GM12878 (cell line): ENCODE measurements at regions not wholly inside any gene's neighbourhood (a gene's known extent, or its start where the extent isn't known, plus 50 kb on each side); places are given as distances from the start of the nearest gene placed in this dataset.

Source experiments
- ATAC-seq: fragments of 200-7000 bp; cut with Tn5 transposase; 3 replicates; pipeline ENCODE4 v1.9.1; 2020; ENCODE audit warnings: mild to moderate bottlenecking, moderate library complexity
- BruUV-seq: library from RNA; stranded (reverse); fragments of 400-500 nt; replicated peaks from 2 replicates; lab custom pipeline; 2021; lab: Mats Ljungman, UMichigan
- CTCF ChIA-PET: fragments of 300-600 bp; sonication (Branson Sonifier 250); formaldehyde crosslinking; extraction: SDS; loops from one replicate; lab custom pipeline; 2021; ENCODE audit warnings: inconsistent platforms; lab: Yijun Ruan, JAX
- POLR2A ChIA-PET: fragments of 350-600 bp; formaldehyde crosslinking; extraction: SDS; loops from one replicate; lab custom pipeline; 2021; ENCODE audit warnings: inconsistent platforms; lab: Charles Lee
- RAD21 ChIA-PET: fragments of 300-600 bp; sonication (Branson Sonifier 250); formaldehyde crosslinking; loops from one replicate; lab custom pipeline; 2023; ENCODE audit warnings: antibody characterized with exemption; ENCODE audit not compliant: unreplicated experiment; lab: Charles Lee
- SMC1A ChIA-PET: fragments of 300-600 bp; sonication (Branson Sonifier 250); formaldehyde crosslinking; loops from one replicate; lab custom pipeline; 2023; ENCODE audit not compliant: unreplicated experiment, uncharacterized antibody; lab: Charles Lee
- DNase-seq: peaks from one replicate; pipeline ENCODE4 v3.0.0-alpha.2; 2011; ENCODE audit warnings: low read depth, low spot score
- FAIRE-seq: peaks from 3 replicates; lab custom pipeline; 2011; peaks lifted over from hg19 to GRCh38; lab: Jason Lieb, UNC
- H2AFZ ChIP-seq: 2 replicates; pipeline ENCODE4 v1.6.0; 2011; ENCODE audit warnings: low read depth, low read length, control low read depth; ENCODE audit not compliant: control insufficient read depth
- H3K27ac ChIP-seq: 2 replicates; pipeline ENCODE4 v1.5.1; 2011; ENCODE audit warnings: control low read depth; ENCODE audit not compliant: control insufficient read depth, insufficient read depth
- H3K27me3 ChIP-seq, 2 experiments: replicated peaks in 1 of 2; 2 replicates each; pipeline versions ENCODE4 v1.6.0 to v1.6.1; 2011; ENCODE audit warnings: low read length in 1 of 2; ENCODE audit not compliant: control insufficient read depth in 2 of 2, insufficient read depth in 2 of 2
- H3K36me3 ChIP-seq, 2 experiments: 2 replicates each; pipeline ENCODE4 v1.5.1; 2011; ENCODE audit warnings: low read length in 1 of 2; ENCODE audit not compliant: control insufficient read depth in 2 of 2, insufficient read depth in 2 of 2
- H3K4me1 ChIP-seq: 2 replicates; pipeline ENCODE4 v1.6.1; 2011; ENCODE audit warnings: mild to moderate bottlenecking, low read length, moderate library complexity, mixed read lengths; ENCODE audit not compliant: control insufficient read depth, insufficient read depth
- H3K4me2 ChIP-seq: 2 replicates; pipeline ENCODE4 v1.6.0; 2011; ENCODE audit warnings: control low read depth; ENCODE audit not compliant: control insufficient read depth, insufficient read depth
- H3K4me3 ChIP-seq: fragments of 200-600 bp; sonication (generic); 2 replicates; pipeline ENCODE4 v1.5.1; 2016
- H3K79me2 ChIP-seq: 2 replicates; pipeline ENCODE4 v1.6.0; 2011; ENCODE audit warnings: low read length; ENCODE audit not compliant: control insufficient read depth, insufficient read depth
- H3K9ac ChIP-seq: 2 replicates; pipeline ENCODE4 v1.8.0; 2011; ENCODE audit warnings: low read length, control low read depth, mixed read lengths; ENCODE audit not compliant: control insufficient read depth, insufficient read depth
- H3K9me3 ChIP-seq: replicated peaks from 3 replicates; pipeline ENCODE4 v1.5.1; 2011; ENCODE audit warnings: mild to moderate bottlenecking, low read length; ENCODE audit not compliant: control insufficient read depth, insufficient read depth
- H4K20me1 ChIP-seq: 2 replicates; pipeline ENCODE4 v1.6.0; 2011; ENCODE audit not compliant: control insufficient read depth, insufficient read depth
- BCLAF1 ChIP-seq: fragments of 450-650 bp; IDR thresholded peaks from 2 replicates; pipeline ENCODE4 v1.6.1; 2017; ENCODE audit warnings: antibody characterized with exemption, mild to moderate bottlenecking, moderate library complexity
- CBFB ChIP-seq: IDR thresholded peaks from 2 replicates; pipeline ENCODE4 v1.6.1; 2016; ENCODE audit warnings: antibody characterized with exemption, low read depth
- ELK1 ChIP-seq: IDR thresholded peaks from 2 replicates; pipeline ENCODE4 v1.6.1; 2012; ENCODE audit warnings: low read depth, low read length, improper control_type of control experiment
- FOS ChIP-seq: IDR thresholded peaks from 3 replicates; pipeline ENCODE4 v1.6.1; 2011; ENCODE audit warnings: borderline replicate concordance; ENCODE audit not compliant: insufficient read length; ENCODE audit errors: extremely low read depth
- JUNB ChIP-seq: IDR thresholded peaks from 2 replicates; pipeline ENCODE4 v1.6.1; 2016; ENCODE audit warnings: antibody characterized with exemption, mild to moderate bottlenecking
- NR2C2 ChIP-seq: IDR thresholded peaks from 2 replicates; pipeline ENCODE4 v1.6.1; 2011; ENCODE audit warnings: borderline replicate concordance, low read depth; ENCODE audit not compliant: control insufficient read depth, insufficient read length
- NRF1 ChIP-seq: conservative IDR thresholded peaks from 2 replicates; pipeline ENCODE4 v1.6.1; 2011; ENCODE audit warnings: mild to moderate bottlenecking, low read depth, low read length, improper control_type of control experiment
- RAD21 ChIP-seq: IDR thresholded peaks from 2 replicates; pipeline ENCODE4 v1.6.1; 2011; ENCODE audit warnings: mild to moderate bottlenecking, low read depth, low read length, moderate library complexity; ENCODE audit not compliant: insufficient read depth
- SUPT20H ChIP-seq: IDR thresholded peaks from 2 replicates; pipeline ENCODE4 v1.6.1; 2011; ENCODE audit warnings: low read depth, mild to moderate bottlenecking, low read length, moderate library complexity, borderline replicate concordance; ENCODE audit not compliant: control insufficient read depth
- TCF3 ChIP-seq: IDR thresholded peaks from 2 replicates; pipeline ENCODE4 v1.6.1; 2012; ENCODE audit warnings: low read depth, mild to moderate bottlenecking, low read length, borderline replicate concordance; ENCODE audit not compliant: insufficient read depth
- TCF7 ChIP-seq: IDR thresholded peaks from 2 replicates; pipeline ENCODE4 v1.6.1; 2014; ENCODE audit warnings: antibody characterized with exemption, borderline replicate concordance
- USF2 ChIP-seq: IDR thresholded peaks from 2 replicates; pipeline ENCODE4 v1.6.1; 2011; ENCODE audit warnings: low read depth, low read length, improper control_type of control experiment, borderline replicate concordance
- WGBS: methylation state at CpG from one replicate; pipeline ENCODE4 v1.1.6; 2016; ENCODE audit warnings: low lambda C conversion rate; ENCODE audit not compliant: insufficient replicate concordance, insufficient coverage; ENCODE audit errors: missing lambda C conversion rate; 5-methylcytosine and 5-hydroxymethylcytosine counted together
- in situ Hi-C: fragments of 300-500 bp; cut with MboI; formaldehyde crosslinking; loops from 9 replicates; pipeline ENCODE4 v1.14.3; 2018; ENCODE audit warnings: mixed read lengths
- intact Hi-C: fragments of 100-400 bp; cut with micrococcal nuclease; formaldehyde crosslinking; loops from one replicate; pipeline ENCODE4 v1.14.2; 2022; ENCODE audit not compliant: unreplicated experiment

GRCh38 chr11:95516175-95516574 lies 273.4 kb downstream of the FAM76B start:
- Histone ChIP-seq H3K4me1 (no peaks in the 10 kb centered on the region), H3K79me2 (no peaks in the 10 kb centered on the region), H3K9ac (no peak overlapping the region), H3K4me3 (no peak overlapping the region), H3K4me2 (no peak overlapping the region), H3K27me3 (peaks cover 0 to 2% of the 10 kb centered on the region in 2 experiments; a peak in 3 of 4 replicates), H2AFZ (no peak overlapping the region), H4K20me1 (no peaks in the 10 kb centered on the region), H3K9me3 (no peaks in the 10 kb centered on the region), H3K27ac (no peak overlapping the region), H3K36me3 (no peaks in the 10 kb centered on the region)
- ATAC-seq: no peak
- 20% methylated on average over 2 of the region's 2 CpGs for WGBS
- no peak for DNase-seq
- TF ChIP-seq TCF3 (no peak), NR2C2 (no peak)
- ChIA-PET SMC1A (interaction anchor here (0.8 to 2.2 kb wide), 7 partner anchors 10 to 190 kb away, joined by 3 to 7 read pairs (median 3); no protein-coding TSS in a partner anchor), CTCF (interaction anchor here (1.1 to 2.6 kb wide), 3 partner anchors 8 to 189 kb away, joined by 4 to 12 read pairs (median 4); no protein-coding TSS in a partner anchor), RAD21 (interaction anchor here (0.9 kb wide), 1 partner anchor 361 kb away, joined by 4 read pairs; no protein-coding TSS in a partner anchor), POLR2A (interaction anchor here (1.0 kb wide), 1 partner anchor 49 kb away, joined by 3 read pairs; no protein-coding TSS in a partner anchor)
- BruUV-seq: no TSS peak
- intact Hi-C loops (no loop called here), in situ Hi-C loops (no loop called here)
- no peak for FAIRE-seq

- Histone ChIP-seq H3K4me3 (no peak overlapping the region), H4K20me1 (no peaks in the 10 kb centered on the region), H3K36me3 (no peaks in the 10 kb centered on the region), H3K79me2 (no peaks in the 10 kb centered on the region), H3K9me3 (no peaks in the 10 kb centered on the region), H3K4me1 (no peaks in the 10 kb centered on the region), H3K4me2 (no peak overlapping the region), H3K27ac (no peak overlapping the region), H2AFZ (no peak overlapping the region), H3K27me3 (peaks cover 0 to 2% of the 10 kb centered on the region in 2 experiments; a peak in 3 of 4 replicates), H3K9ac (no peak overlapping the region)
- intact Hi-C loops: no loop called here
- ChIA-PET SMC1A (interaction anchor here (1.2 to 2.2 kb wide), 5 partner anchors 11 to 191 kb away, joined by 3 to 7 read pairs (median 3); no protein-coding TSS in a partner anchor), RAD21 (no interaction called here), POLR2A (interaction anchor here (1.0 kb wide), 1 partner anchor 50 kb away, joined by 3 read pairs; no protein-coding TSS in a partner anchor), CTCF (interaction anchor here (2.6 kb wide), 1 partner anchor 190 kb away, joined by 12 read pairs; no protein-coding TSS in a partner anchor)
- ATAC-seq: no peak
- no TSS peak for BruUV-seq
- in situ Hi-C loops: no loop called here
- no peak for DNase-seq
- FAIRE-seq: no peak
- 65% methylated on average over 2 of the region's 2 CpGs for WGBS
- TF ChIP-seq RAD21: no peak
- no peak for TF ChIP-seq SUPT20H
- no peak for TF ChIP-seq JUNB
- TF ChIP-seq BCLAF1: no peak
- no peak for TF ChIP-seq NRF1
- TF ChIP-seq CBFB: no peak
- TF ChIP-seq USF2: no peak
- TF ChIP-seq FOS: no peak
- TF ChIP-seq TCF7: no peak
- TF ChIP-seq ELK1: no peak
Measured at GRCh38 chr11:95515371-95515770, 274.2 kb downstream of the FAM76B start.
